Endodermal cell (in vitro differentiated cells): ENCODE measurements at regions not wholly inside any gene's neighbourhood (a gene's known extent, or its start where the extent isn't known, plus 50 kb on each side); places are given as distances from the start of the nearest gene placed in this dataset.

Source experiments
- DNase-seq: peaks from one replicate; pipeline ENCODE4 v3.0.0-alpha.2; 2017
- H3K27ac ChIP-seq: 2 replicates; pipeline ENCODE4 v1.5.1; 2013; ENCODE audit warnings: mild to moderate bottlenecking, low read depth, low read length, moderate library complexity
- H3K27me3 ChIP-seq: 2 replicates; pipeline ENCODE4 v1.6.1; 2013; ENCODE audit warnings: mild to moderate bottlenecking, low read length, moderate library complexity; ENCODE audit not compliant: insufficient read depth, control insufficient read depth, poor library complexity, severe bottlenecking
- H3K36me3 ChIP-seq: 2 replicates; pipeline ENCODE4 v1.7.0; 2013; ENCODE audit warnings: mild to moderate bottlenecking, low read length, moderate library complexity; ENCODE audit not compliant: control insufficient read depth, insufficient read depth
- H3K4me1 ChIP-seq: one replicate; pipeline ENCODE4 v1.7.0; 2013; ENCODE audit warnings: low read length; ENCODE audit not compliant: control insufficient read depth, insufficient read depth
- H3K4me3 ChIP-seq: 2 replicates; pipeline ENCODE4 v1.5.1; 2013; ENCODE audit warnings: mild to moderate bottlenecking, low read length, moderate library complexity
- H3K9ac ChIP-seq: 2 replicates; pipeline ENCODE4 v1.6.1; 2013; ENCODE audit warnings: mild to moderate bottlenecking, low read length, moderate library complexity; ENCODE audit not compliant: poor library complexity, severe bottlenecking; ENCODE audit errors: extremely low read depth
- H3K9me3 ChIP-seq: 2 replicates; pipeline ENCODE4 v1.6.1; 2013; ENCODE audit warnings: mild to moderate bottlenecking, low read length, moderate library complexity; ENCODE audit not compliant: control insufficient read depth
- H3K27ac Mint-ChIP-seq: 2 replicates; pipeline ENCODE4 v1.8.0; 2020; ENCODE audit warnings: mixed read lengths
- H3K27me3 Mint-ChIP-seq: 2 replicates; pipeline ENCODE4 v1.8.0; 2021; ENCODE audit warnings: mild to moderate bottlenecking, mixed read lengths; ENCODE audit not compliant: insufficient read depth
- H3K36me3 Mint-ChIP-seq: 2 replicates; pipeline ENCODE4 v1.8.0; 2020; ENCODE audit warnings: low read depth, mixed read lengths
- H3K4me1 Mint-ChIP-seq: 2 replicates; pipeline ENCODE4 v1.8.0; 2020; ENCODE audit warnings: mixed read lengths
- H3K4me3 Mint-ChIP-seq: 2 replicates; pipeline ENCODE4 v1.8.0; 2020; ENCODE audit warnings: mild to moderate bottlenecking, moderate library complexity, mixed read lengths
- H3K9me3 Mint-ChIP-seq: 2 replicates; pipeline ENCODE4 v1.8.0; 2020; ENCODE audit warnings: mild to moderate bottlenecking, mixed read lengths
- WGBS, 2 experiments: methylation state at CpG; one replicate each; pipeline versions ENCODE4 v1.1.5 to v1.1.7; 2013; ENCODE audit warnings: missing lambda C conversion rate in 2 of 2, mixed read lengths in 1 of 2; ENCODE audit not compliant: insufficient coverage in 1 of 2, insufficient read length in 1 of 2; 5-methylcytosine and 5-hydroxymethylcytosine counted together
- TF ChIP-seq, protein P1 (sequence below): fragments of 200-600 bp; sonication (generic); conservative IDR thresholded peaks from 2 replicates; pipeline ENCODE4 v1.5.0; 2021; ENCODE audit warnings: antibody characterized with exemption, mild to moderate bottlenecking

- no peaks in the 10 kb centered on the region for H3K4me1 ChIP-seq
- no peak overlapping the region for H3K4me3 Mint-ChIP-seq
- H3K27ac ChIP-seq: no peak overlapping the region
- TF ChIP-seq, protein P1, sequence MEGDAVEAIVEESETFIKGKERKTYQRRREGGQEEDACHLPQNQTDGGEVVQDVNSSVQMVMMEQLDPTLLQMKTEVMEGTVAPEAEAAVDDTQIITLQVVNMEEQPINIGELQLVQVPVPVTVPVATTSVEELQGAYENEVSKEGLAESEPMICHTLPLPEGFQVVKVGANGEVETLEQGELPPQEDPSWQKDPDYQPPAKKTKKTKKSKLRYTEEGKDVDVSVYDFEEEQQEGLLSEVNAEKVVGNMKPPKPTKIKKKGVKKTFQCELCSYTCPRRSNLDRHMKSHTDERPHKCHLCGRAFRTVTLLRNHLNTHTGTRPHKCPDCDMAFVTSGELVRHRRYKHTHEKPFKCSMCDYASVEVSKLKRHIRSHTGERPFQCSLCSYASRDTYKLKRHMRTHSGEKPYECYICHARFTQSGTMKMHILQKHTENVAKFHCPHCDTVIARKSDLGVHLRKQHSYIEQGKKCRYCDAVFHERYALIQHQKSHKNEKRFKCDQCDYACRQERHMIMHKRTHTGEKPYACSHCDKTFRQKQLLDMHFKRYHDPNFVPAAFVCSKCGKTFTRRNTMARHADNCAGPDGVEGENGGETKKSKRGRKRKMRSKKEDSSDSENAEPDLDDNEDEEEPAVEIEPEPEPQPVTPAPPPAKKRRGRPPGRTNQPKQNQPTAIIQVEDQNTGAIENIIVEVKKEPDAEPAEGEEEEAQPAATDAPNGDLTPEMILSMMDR: no peak
- H3K9me3 Mint-ChIP-seq: no peaks in the 10 kb centered on the region
- H3K27me3 Mint-ChIP-seq: peaks cover 68% of the 10 kb centered on the region
- H3K9me3 ChIP-seq: no peaks in the 10 kb centered on the region
- 76 to 89% methylated on average over 4 to 5 of the region's 5 CpGs for WGBS, 2 experiments
- no peaks in the 10 kb centered on the region for H3K36me3 Mint-ChIP-seq
- peaks cover 21% of the 10 kb centered on the region for H3K27me3 ChIP-seq
- no peak overlapping the region for H3K4me3 ChIP-seq
- no peak overlapping the region for H3K9ac ChIP-seq
- peak; percentile 34 for DNase-seq
- H3K36me3 ChIP-seq: no peaks in the 10 kb centered on the region
- no peak overlapping the region for H3K27ac Mint-ChIP-seq
- H3K4me1 Mint-ChIP-seq: peaks cover 20% of the 10 kb centered on the region
Measured at GRCh38 chr1:147811273-147811672, 50.9 kb upstream of the GJA5 start.

DNA sequence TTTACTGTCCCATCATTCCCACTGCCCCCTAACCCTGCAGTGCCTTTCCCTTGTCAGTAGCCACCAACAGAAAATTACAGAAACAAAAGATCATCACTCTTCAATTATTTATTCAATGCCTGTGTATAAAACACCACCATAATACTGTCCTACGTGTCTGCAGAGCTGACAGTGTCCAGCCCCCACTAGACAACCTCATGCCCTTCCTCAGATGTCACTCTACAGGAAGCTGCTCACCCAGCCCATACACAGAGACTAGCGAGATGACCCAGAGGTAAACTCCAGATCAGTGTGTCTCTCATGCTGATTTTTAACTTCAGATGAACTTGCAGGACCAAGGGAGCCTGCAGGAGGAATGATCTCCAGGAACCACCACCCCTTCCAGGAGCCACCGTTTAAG, 51.3 kb upstream of the GJA5 start:
- no peak overlapping the region for H3K4me3 Mint-ChIP-seq
- H3K9me3 Mint-ChIP-seq: no peaks in the 10 kb centered on the region
- TF ChIP-seq, protein P1: no peak
- Histone ChIP-seq H3K4me3 (no peak overlapping the region), H3K4me1 (no peaks in the 10 kb centered on the region), H3K27ac (no peak overlapping the region), H3K27me3 (peaks cover 25% of the 10 kb centered on the region), H3K9ac (no peak overlapping the region), H3K9me3 (no peaks in the 10 kb centered on the region), H3K36me3 (no peaks in the 10 kb centered on the region)
- no peak overlapping the region for H3K27ac Mint-ChIP-seq
- H3K4me1 Mint-ChIP-seq: peaks cover 20% of the 10 kb centered on the region
- H3K27me3 Mint-ChIP-seq: peaks cover 71% of the 10 kb centered on the region
- 91% methylated on average over 3 of the region's 3 CpGs; no CpG with 5 or more reads in 1 of the 2 experiments for WGBS, 2 experiments
- DNase-seq: peak; percentile 22
- H3K36me3 Mint-ChIP-seq: no peaks in the 10 kb centered on the region

GRCh38 chr1:147812799-147813198, 52.4 kb upstream of the GJA5 start:
- H3K27ac ChIP-seq: no peak overlapping the region
- no peak overlapping the region for H3K4me3 ChIP-seq
- TF ChIP-seq, protein P1: no peak
- no peak overlapping the region for H3K4me3 Mint-ChIP-seq
- H3K9ac ChIP-seq: no peak overlapping the region
- WGBS, 2 experiments: 93 to 100% methylated on average over 1 to 2 of the region's 2 CpGs
- no peaks in the 10 kb centered on the region for H3K9me3 ChIP-seq
- peak; percentile 21 for DNase-seq
- peaks cover 16% of the 10 kb centered on the region for H3K4me1 Mint-ChIP-seq
- H3K9me3 Mint-ChIP-seq: no peaks in the 10 kb centered on the region
- no peak overlapping the region for H3K27ac Mint-ChIP-seq
- H3K4me1 ChIP-seq: no peaks in the 10 kb centered on the region
- peaks cover 80% of the 10 kb centered on the region for H3K27me3 Mint-ChIP-seq
- H3K36me3 Mint-ChIP-seq: no peaks in the 10 kb centered on the region
- no peaks in the 10 kb centered on the region for H3K36me3 ChIP-seq
- H3K27me3 ChIP-seq: peaks cover 33% of the 10 kb centered on the region
